Left lung (tissue), 4 donors: ENCODE measurements at regions not wholly inside any gene's neighbourhood (a gene's known extent, or its start where the extent isn't known, plus 50 kb on each side); places are given as distances from the start of the nearest gene placed in this dataset.

Experiments
- ATAC-seq: fragments of 200-7000 bp; cut with Tn5 transposase; one replicate; pipeline ENCODE4 v1.9.1; 2020; ENCODE audit warnings: moderate library complexity
- DNase-seq, 4 donors: peaks; one replicate each; pipeline ENCODE4 v3.0.0-alpha.2; 2013 to 2020
- H3K27ac ChIP-seq, 2 donors: fragments of 200-600 bp; sonication (generic) in 1 of 2; one replicate each; pipeline versions ENCODE4 v1.5.0 to v1.8.0; 2020 to 2021
- H3K27me3 ChIP-seq, 2 donors: fragments of 200-600 bp; sonication (generic) in 1 of 2; one replicate each; pipeline versions ENCODE4 v1.5.0 to v1.8.0; 2020 to 2021
- H3K36me3 ChIP-seq, 2 donors: fragments of 200-600 bp; sonication (generic) in 1 of 2; one replicate each; pipeline versions ENCODE4 v1.5.0 to v1.8.0; 2020 to 2021
- H3K4me1 ChIP-seq, 2 donors: fragments of 200-600 bp; one replicate each; pipeline ENCODE4 v1.8.0; 2021
- H3K4me3 ChIP-seq, 2 donors: fragments of 200-600 bp; sonication (generic) in 1 of 2; one replicate each; pipeline versions ENCODE4 v1.5.0 to v1.8.0; 2020 to 2021; ENCODE audit warnings: mild to moderate bottlenecking in 1 of 2
- H3K9me3 ChIP-seq, 2 donors: fragments of 200-600 bp; sonication (generic) in 1 of 2; one replicate each; pipeline versions ENCODE4 v1.5.0 to v1.8.0; 2020 to 2021
- CTCF ChIP-seq, 2 donors: fragments of 200-600 bp; sonication (generic) in 1 of 2; IDR thresholded peaks; one replicate each; pipeline versions ENCODE4 v1.5.0 to v1.8.0; 2021; ENCODE audit warnings: antibody characterized with exemption in 2 of 2
- intact Hi-C, 2 donors: fragments of 100-400 bp; cut with DNase I; formaldehyde crosslinking; loops; one replicate each; pipeline versions ENCODE4 v1.11.2 to v1.14.2; 2022
- donor health status: DM: no; HTN: yes; CAD: no.
- donor health status: DM: no; HTN: no; CAD: no.

GRCh38 chr1:37174341-37174740, 140.0 kb upstream of the GRIK3 start:
- DNase-seq (no peak), ATAC-seq (no peak)
- Histone ChIP-seq H3K4me3 (no peak overlapping the region), H3K4me1 (no peaks in the 10 kb centered on the region), H3K27me3 (peaks cover 0 to 41% of the 10 kb centered on the region in 2 donors), H3K9me3 (no peaks in the 10 kb centered on the region), H3K27ac (no peak overlapping the region), H3K36me3 (no peaks in the 10 kb centered on the region)
- intact Hi-C loops = no loop called here
- TF ChIP-seq CTCF (IDR thresholded peaks at IDR 0.05) = no peak

- H3K9me3 ChIP-seq = no peaks in the 10 kb centered on the region
- no peak for TF ChIP-seq CTCF (IDR thresholded peaks at IDR 0.05)
- H3K36me3 ChIP-seq = no peaks in the 10 kb centered on the region
- H3K27me3 ChIP-seq = peaks cover 0 to 40% of the 10 kb centered on the region in 2 donors
- ATAC-seq = no peak
- H3K4me3 ChIP-seq = no peak overlapping the region
- no peak overlapping the region for H3K27ac ChIP-seq
- DNase-seq = no peak
- intact Hi-C loops = no loop called here
- no peaks in the 10 kb centered on the region for H3K4me1 ChIP-seq
These were observed 140.6 kb upstream of the GRIK3 start for GRCh38 chr1:37174876-37175275.

DNA sequence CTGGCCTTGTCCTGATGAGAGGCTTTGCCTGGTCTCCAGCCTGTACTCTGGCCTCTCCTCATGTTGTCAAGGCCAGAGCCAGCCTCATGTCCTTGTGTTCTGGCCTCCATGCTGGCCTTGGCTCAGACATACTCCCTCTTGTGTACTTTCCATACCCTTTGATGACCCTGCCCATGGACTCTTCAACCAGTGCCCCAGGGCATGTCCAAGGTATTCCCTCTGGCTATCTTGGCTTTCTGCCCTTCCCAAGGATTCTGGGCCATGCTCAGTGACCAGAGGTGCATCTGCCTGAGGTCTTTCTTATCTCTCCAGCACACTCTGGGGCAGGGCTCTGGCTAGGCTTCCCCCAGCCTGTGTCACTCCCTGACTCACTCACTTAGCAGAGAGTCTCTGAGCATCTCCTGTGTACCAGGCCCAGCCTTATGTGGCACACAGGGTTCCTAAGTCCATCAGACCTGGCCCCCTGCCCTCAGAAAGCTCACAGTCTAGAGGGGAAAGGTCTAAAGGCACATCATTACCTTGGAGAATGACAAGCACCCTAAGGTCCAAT, 141.4 kb upstream of the GRIK3 start:
- DNase-seq (no peak), ATAC-seq (no peak)
- no peak overlapping the region for H3K4me3 ChIP-seq
- intact Hi-C loops = no loop called here
- no peaks in the 10 kb centered on the region for H3K36me3 ChIP-seq
- peaks cover 0 to 41% of the 10 kb centered on the region in 2 donors for H3K27me3 ChIP-seq
- H3K9me3 ChIP-seq = no peaks in the 10 kb centered on the region
- no peaks in the 10 kb centered on the region for H3K4me1 ChIP-seq
- no peak overlapping the region for H3K27ac ChIP-seq
- no peak for TF ChIP-seq CTCF (IDR thresholded peaks at IDR 0.05)

DNA sequence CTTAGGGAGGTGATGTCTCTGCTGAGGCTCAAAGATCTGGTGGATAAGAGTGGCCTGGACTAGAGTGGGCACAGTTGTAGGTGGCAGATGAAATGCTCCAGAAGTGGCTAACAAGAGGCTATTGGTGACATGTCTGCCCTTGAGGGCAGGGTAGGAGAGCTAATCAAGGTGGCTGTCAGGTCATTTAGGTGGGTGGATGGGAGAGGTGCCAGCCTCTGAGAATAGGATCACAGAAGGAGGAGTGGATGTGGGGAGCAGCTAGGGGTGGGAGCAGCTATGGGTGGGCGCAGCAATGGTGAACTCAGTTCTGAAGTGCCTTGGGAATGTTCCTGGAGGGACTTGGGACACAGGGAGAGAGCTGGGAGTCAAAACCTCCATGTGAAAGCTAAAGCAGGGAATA, 142.0 kb upstream of the GRIK3 start:
- H3K4me1 ChIP-seq = no peaks in the 10 kb centered on the region
- intact Hi-C loops = no loop called here
- no peak overlapping the region for H3K4me3 ChIP-seq
- no peaks in the 10 kb centered on the region for H3K36me3 ChIP-seq
- TF ChIP-seq CTCF (IDR thresholded peaks at IDR 0.05) = no peak
- H3K27me3 ChIP-seq = peaks cover 0 to 46% of the 10 kb centered on the region in 2 donors
- no peak for ATAC-seq
- H3K9me3 ChIP-seq = no peaks in the 10 kb centered on the region
- H3K27ac ChIP-seq = no peak overlapping the region
- no peak for DNase-seq

- intact Hi-C loops = no loop called here
- no peak for TF ChIP-seq CTCF (IDR thresholded peaks at IDR 0.05)
- H3K27me3 ChIP-seq = peaks cover 0 to 57% of the 10 kb centered on the region in 2 donors
- DNase-seq = peak in 2 of 4 donors; percentile 0 to 3
- H3K9me3 ChIP-seq = no peaks in the 10 kb centered on the region
- ATAC-seq = peak; percentile 58
- H3K4me3 ChIP-seq = no peak overlapping the region
- no peak overlapping the region for H3K27ac ChIP-seq
- no peaks in the 10 kb centered on the region for H3K36me3 ChIP-seq
- no peaks in the 10 kb centered on the region for H3K4me1 ChIP-seq
These were observed 143.0 kb upstream of the GRIK3 start for GRCh38 chr1:37177230-37177864.
